SK-N-SH (cell line): ENCODE measurements at regions not wholly inside any gene's neighbourhood (a gene's known extent, or its start where the extent isn't known, plus 50 kb on each side); places are given as distances from the start of the nearest gene placed in this dataset.

Experiments
- CTCF ChIA-PET: fragments of 300-600, 350-600 bp; formaldehyde crosslinking; extraction: SDS; loops from one replicate; lab custom pipeline; 2021; lab: Yijun Ruan, JAX
- POLR2A ChIA-PET: fragments of 350-600 bp; sonication (Branson Sonifier 250); formaldehyde crosslinking; extraction: SDS; loops from one replicate; lab custom pipeline; 2020; ENCODE audit warnings: antibody characterized with exemption, inconsistent platforms; lab: Yijun Ruan, JAX
- DNase-seq: peaks from one replicate; pipeline ENCODE4 v3.0.0; 2012
- H2AFZ ChIP-seq: fragments of 200-600 bp; sonication (generic); 2 replicates; pipeline ENCODE4 v1.8.1; 2016; ENCODE audit warnings: antibody characterized with exemption, mild to moderate bottlenecking, low read depth
- H3F3A ChIP-seq: fragments of 200-600 bp; sonication (generic); replicated peaks from 2 replicates; pipeline ENCODE3; 2016; ENCODE audit warnings: antibody characterized with exemption, mild to moderate bottlenecking; ENCODE audit not compliant: insufficient read depth
- H3K27ac ChIP-seq, 2 experiments: fragments of 200-500 bp in 1 of 2; fragments of 200-600 bp in 1 of 2; sonication (Bioruptor generic) in 1 of 2; sonication (generic), shearing (Covaris generic) in 1 of 2; 2 replicates each; pipeline versions ENCODE4 v1.5.1 to v1.6.1; 2014 to 2016; ENCODE audit warnings: low read depth in 2 of 2, inconsistent platforms in 1 of 2, low read length in 1 of 2, mild to moderate bottlenecking in 1 of 2, mixed read lengths in 1 of 2
- H3K27me3 ChIP-seq: fragments of 200-600 bp; sonication (generic), shearing (Covaris generic); 2 replicates; pipeline ENCODE4 v1.6.1; 2016; ENCODE audit warnings: mixed run types; ENCODE audit not compliant: insufficient read depth
- H3K36me3 ChIP-seq, 2 experiments: fragments of 200-500 bp in 1 of 2; fragments of 200-600 bp in 1 of 2; sonication (Bioruptor generic) in 1 of 2; sonication (generic) in 1 of 2; replicated peaks in 1 of 2; 2 replicates each; pipeline versions ENCODE3 to v1.5.1; 2014 to 2016; ENCODE audit warnings: low read length in 1 of 2, mild to moderate bottlenecking in 1 of 2; ENCODE audit not compliant: insufficient read depth in 2 of 2, control insufficient read depth in 1 of 2
- H3K4me1 ChIP-seq, 2 experiments: fragments of 200-500 bp in 1 of 2; fragments of 200-600 bp in 1 of 2; sonication (Bioruptor generic) in 1 of 2; sonication (generic), shearing (Covaris generic) in 1 of 2; 2 replicates each; pipeline versions ENCODE4 v1.5.1 to v1.6.1; 2014 to 2016; ENCODE audit warnings: low read depth in 1 of 2, low read length in 1 of 2, mixed run types in 1 of 2; ENCODE audit not compliant: insufficient read depth in 2 of 2, control insufficient read depth in 1 of 2
- H3K4me2 ChIP-seq: fragments of 200-600 bp; sonication (generic), shearing (Covaris generic); 2 replicates; pipeline ENCODE4 v1.6.1; 2017; ENCODE audit warnings: mixed run types
- H3K4me3 ChIP-seq, 2 experiments: fragments of 200-500 bp in 1 of 2; fragments of 200-600 bp in 1 of 2; sonication (Bioruptor generic) in 1 of 2; sonication (generic), shearing (Covaris generic) in 1 of 2; 2 replicates each; pipeline versions ENCODE4 v1.5.1 to v1.8.1; 2014 to 2016; ENCODE audit warnings: low read depth in 2 of 2, inconsistent platforms in 1 of 2, low read length in 1 of 2, mild to moderate bottlenecking in 1 of 2, mixed read lengths in 1 of 2, moderate library complexity in 1 of 2
- H3K79me2 ChIP-seq: fragments of 200-600 bp; sonication (generic); 2 replicates; pipeline ENCODE4 v1.8.1; 2017; ENCODE audit warnings: mild to moderate bottlenecking; ENCODE audit not compliant: insufficient read depth
- H3K9ac ChIP-seq: fragments of 200-600 bp; sonication (generic); 2 replicates; pipeline ENCODE4 v1.6.1; 2017; ENCODE audit warnings: mixed run types
- H3K9me2 ChIP-seq: fragments of 200-600 bp; sonication (generic); 2 replicates; pipeline ENCODE4 v1.6.1; 2017; ENCODE audit warnings: mixed run types
- H3K9me3 ChIP-seq: fragments of 200-600 bp; sonication (generic); 2 replicates; pipeline ENCODE4 v1.6.1; 2017; ENCODE audit warnings: mixed run types, mild to moderate bottlenecking, moderate library complexity
- H4K20me1 ChIP-seq: fragments of 200-600 bp; sonication (generic); 2 replicates; pipeline ENCODE4 v1.6.1; 2017; ENCODE audit warnings: mild to moderate bottlenecking, mixed run types; ENCODE audit not compliant: insufficient read depth
- CHD2 ChIP-seq: fragments of 150-350 bp; IDR thresholded peaks from 2 replicates; pipeline ENCODE4 v1.6.1; 2018; ENCODE audit warnings: low read length; ENCODE audit not compliant: partially characterized antibody
- EP300 ChIP-seq, 2 experiments: IDR thresholded peaks; 2 replicates each; pipeline versions ENCODE4 v1.4.0 to v1.6.1; 2012; ENCODE audit warnings: borderline replicate concordance in 1 of 2, low read depth in 1 of 2, low read length in 1 of 2
- FOSL2 ChIP-seq: IDR thresholded peaks from 2 replicates; pipeline ENCODE4 v1.4.0; 2012; ENCODE audit warnings: low read depth, mild to moderate bottlenecking, moderate library complexity, borderline replicate concordance
- GABPA ChIP-seq: IDR thresholded peaks from 2 replicates; pipeline ENCODE4 v1.4.0; 2012; ENCODE audit warnings: low read depth, mild to moderate bottlenecking
- MXI1 ChIP-seq: IDR thresholded peaks from 2 replicates; pipeline ENCODE4 v1.6.1; 2012; ENCODE audit warnings: mild to moderate bottlenecking, low read depth, low read length, improper control_type of control experiment
- NRF1 ChIP-seq: IDR thresholded peaks from 2 replicates; pipeline ENCODE4 v1.6.1; 2012; ENCODE audit warnings: low read depth, mild to moderate bottlenecking, low read length
- POLR2AphosphoS5 ChIP-seq: IDR thresholded peaks from 2 replicates; pipeline ENCODE4 v1.6.1; 2012; ENCODE audit warnings: low read depth, low read length
- RCOR1 ChIP-seq: fragments of 150-350 bp; IDR thresholded peaks from 2 replicates; pipeline ENCODE4 v1.6.1; 2017; ENCODE audit warnings: antibody characterized with exemption, low read length
- REST ChIP-seq: IDR thresholded peaks from 2 replicates; pipeline ENCODE4 v1.6.1; 2012; ENCODE audit warnings: mild to moderate bottlenecking, low read depth, low read length, moderate library complexity
- RFX5 ChIP-seq: IDR thresholded peaks from 2 replicates; pipeline ENCODE4 v1.6.1; 2012; ENCODE audit warnings: mild to moderate bottlenecking, improper control_type of control experiment, low read length
- SMC3 ChIP-seq: IDR thresholded peaks from 2 replicates; pipeline ENCODE4 v1.6.1; 2012; ENCODE audit warnings: low read depth, low read length, improper control_type of control experiment
- TAF1 ChIP-seq: IDR thresholded peaks from 2 replicates; pipeline ENCODE4 v1.6.1; 2012; ENCODE audit warnings: low read depth, mild to moderate bottlenecking, low read length, moderate library complexity, borderline replicate concordance
- TCF12 ChIP-seq: IDR thresholded peaks from 2 replicates; pipeline ENCODE4 v1.4.0; 2012
- TEAD4 ChIP-seq: IDR thresholded peaks from 2 replicates; pipeline ENCODE4 v1.4.0; 2012; ENCODE audit warnings: mild to moderate bottlenecking, borderline replicate concordance; ENCODE audit not compliant: insufficient read depth
- YY1 ChIP-seq: IDR thresholded peaks from 2 replicates; pipeline ENCODE4 v1.4.0; 2012; ENCODE audit warnings: low read depth, mild to moderate bottlenecking
- ZBTB33 ChIP-seq: IDR thresholded peaks from 2 replicates; pipeline ENCODE4 v1.4.0; 2012; ENCODE audit warnings: low read depth, borderline replicate concordance
- WGBS: methylation state at CpG from one replicate; pipeline ENCODE4 v1.1.6; 2017; ENCODE audit warnings: low lambda C conversion rate; 5-methylcytosine and 5-hydroxymethylcytosine counted together
- TF ChIP-seq, protein P1 (sequence below): IDR thresholded peaks from 2 replicates; pipeline ENCODE4 v1.4.0; 2012; ENCODE audit warnings: low read depth, borderline replicate concordance

DNA sequence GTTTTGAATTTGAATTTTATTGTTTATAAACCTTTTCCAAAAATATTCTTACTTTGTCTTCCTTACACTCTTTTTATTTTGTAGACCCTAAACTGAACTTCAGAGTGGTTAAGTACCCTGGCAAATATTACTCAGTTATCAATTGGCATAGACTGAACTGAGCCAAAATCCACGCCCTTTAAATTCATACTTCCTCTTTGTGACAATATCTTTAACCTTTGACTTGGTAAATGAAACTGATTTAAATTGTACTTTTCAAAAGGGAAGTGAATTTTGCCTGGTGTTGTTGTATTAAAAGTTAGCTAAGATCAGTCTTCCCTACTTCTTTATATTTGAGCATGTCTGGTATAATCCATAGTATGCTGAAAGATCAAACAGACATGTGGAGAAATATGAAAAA lies 184.3 kb upstream of the USP15 start:
- ChIA-PET POLR2A (no interaction called here), CTCF (no interaction called here)
- no peak overlapping the region for H3K27ac ChIP-seq
- no peak for DNase-seq
- H3K4me1 ChIP-seq = no peaks in the 10 kb centered on the region
- H3K27me3 ChIP-seq = no peaks in the 10 kb centered on the region
- H3K9me3 ChIP-seq = no peaks in the 10 kb centered on the region
- no peak overlapping the region for H3K4me3 ChIP-seq
- no peaks in the 10 kb centered on the region for H3F3A ChIP-seq
- WGBS = 2% methylated on average over 1 of the region's 1 CpG
- H3K79me2 ChIP-seq = no peaks in the 10 kb centered on the region
- no peaks in the 10 kb centered on the region for H3K9me2 ChIP-seq
- H3K36me3 ChIP-seq = no peaks in the 10 kb centered on the region
- no peak for TF ChIP-seq EP300 (IDR thresholded peaks at IDR 0.05; ENCODE audit: borderline replicate concordance in 1 of 2, low read depth in 1 of 2, low read length in 1 of 2)
- TF ChIP-seq RCOR1 = no peak
- no peak for TF ChIP-seq TEAD4
- TF ChIP-seq ZBTB33 = no peak
- TF ChIP-seq REST = no peak
- no peak for TF ChIP-seq YY1
- no peak for TF ChIP-seq FOSL2
- TF ChIP-seq TCF12 = no peak
- no peak for TF ChIP-seq TAF1
- no peak for TF ChIP-seq RFX5
- TF ChIP-seq MXI1 = no peak
- TF ChIP-seq, all 33 proteins: peak for 0
- no peak overlapping the region for H3K4me2 ChIP-seq
- no peaks in the 10 kb centered on the region for H4K20me1 ChIP-seq
- no peak overlapping the region for H3K9ac ChIP-seq
- H2AFZ ChIP-seq = no peak overlapping the region

GRCh38 chr12:62078020-62078419 lies 182.2 kb upstream of the USP15 start:
- no peaks in the 10 kb centered on the region for H3K4me1 ChIP-seq
- no peak overlapping the region for H3K9ac ChIP-seq
- no peak for TF ChIP-seq TAF1
- TF ChIP-seq CHD2 = no peak
- TF ChIP-seq POLR2AphosphoS5 = no peak
- TF ChIP-seq NRF1 = no peak
- TF ChIP-seq, protein P1, sequence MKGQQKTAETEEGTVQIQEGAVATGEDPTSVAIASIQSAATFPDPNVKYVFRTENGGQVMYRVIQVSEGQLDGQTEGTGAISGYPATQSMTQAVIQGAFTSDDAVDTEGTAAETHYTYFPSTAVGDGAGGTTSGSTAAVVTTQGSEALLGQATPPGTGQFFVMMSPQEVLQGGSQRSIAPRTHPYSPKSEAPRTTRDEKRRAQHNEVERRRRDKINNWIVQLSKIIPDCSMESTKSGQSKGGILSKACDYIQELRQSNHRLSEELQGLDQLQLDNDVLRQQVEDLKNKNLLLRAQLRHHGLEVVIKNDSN = no peak
- no peak for TF ChIP-seq TEAD4
- no peak for TF ChIP-seq SMC3
- TF ChIP-seq GABPA = no peak
- no peak for TF ChIP-seq YY1
- no peak overlapping the region for H3K27ac ChIP-seq
- no peak overlapping the region for H3K4me3 ChIP-seq
- DNase-seq = no peak
- POLR2A ChIA-PET = no interaction called here
- CTCF ChIA-PET = no interaction called here
- no peaks in the 10 kb centered on the region for H4K20me1 ChIP-seq
- 3% methylated on average over 6 of the region's 6 CpGs for WGBS
- H3K9me2 ChIP-seq = no peaks in the 10 kb centered on the region
- H3K27me3 ChIP-seq = no peaks in the 10 kb centered on the region
- H3K36me3 ChIP-seq = no peaks in the 10 kb centered on the region
- H3K4me2 ChIP-seq = no peak overlapping the region
- no peaks in the 10 kb centered on the region for H3K9me3 ChIP-seq
- H2AFZ ChIP-seq = no peak overlapping the region
- H3F3A ChIP-seq = no peaks in the 10 kb centered on the region
- H3K79me2 ChIP-seq = no peaks in the 10 kb centered on the region
